ENCODE measurements at regions not wholly inside any gene's neighbourhood (a gene's known extent, or its start where the extent isn't known, plus 50 kb on each side); places are given as distances from the start of the nearest gene placed in this dataset.

GRCh38 chr2:180555391-180555965 is 424.9 kb upstream of the UBE2E3 start:
- H3K79me2 ChIP-seq (ENCODE audit: insufficient read depth, low read length), result no peaks in the 10 kb centered on the region
- no peak for TF ChIP-seq POLR2A (IDR thresholded peaks at IDR 0.05; ENCODE audit: borderline replicate concordance, extremely low read depth, insufficient read depth, insufficient read length)
- TF ChIP-seq TCF7L2 (IDR thresholded peaks at IDR 0.05; ENCODE audit: borderline replicate concordance, extremely low read depth, insufficient read depth, insufficient read length), result no peak
- no peak for TF ChIP-seq EZH2phosphoT487 (IDR thresholded peaks at IDR 0.05; ENCODE audit: borderline replicate concordance)
- no TSS peak for BruUV-seq (replicated peaks)
- H3K4me3 ChIP-seq (replicated peaks in 1 of 2; ENCODE audit: low read depth in 1 of 2, low read length in 2 of 2), result no peak overlapping the region
- DNase-seq (ENCODE audit: low read depth, low spot score) (no peak), ATAC-seq (no peak)
- intact Hi-C loops (cut with micrococcal nuclease), result no loop called here
- no peak overlapping the region for H3K27ac ChIP-seq (ENCODE audit: low read depth, low read length)
- no peaks in the 10 kb centered on the region for H4K20me1 ChIP-seq (ENCODE audit: insufficient read depth)
- CTCF ChIA-PET, result no interaction called here
- RAD21 ChIA-PET (ENCODE audit: low non-redundant PET in 1 of 2, low total read pairs in 2 of 2, uncharacterized antibody in 2 of 2, unreplicated experiment in 2 of 2), result no interaction called here
- no peaks in the 10 kb centered on the region for H3K27me3 ChIP-seq (ENCODE audit: insufficient read depth, low read length)
- H3K9ac ChIP-seq (ENCODE audit: low read length), result no peak overlapping the region
- H3K36me3 ChIP-seq (ENCODE audit: control insufficient read depth in 1 of 2, insufficient read depth in 2 of 2, low read length in 2 of 2), result no peaks in the 10 kb centered on the region
- H3K9me3 ChIP-seq (ENCODE audit: control insufficient read depth in 1 of 2, insufficient read depth in 1 of 2, low read depth in 1 of 2, low read length in 2 of 2), result no peaks in the 10 kb centered on the region
- no peaks in the 10 kb centered on the region for H3K4me1 ChIP-seq (ENCODE audit: control insufficient read depth in 1 of 2, insufficient read depth in 2 of 2, low read length in 2 of 2)
- H2AFZ ChIP-seq (ENCODE audit: low read depth, low read length, poor library complexity, severe bottlenecking), result no peak overlapping the region
- no peak overlapping the region for H3K4me2 ChIP-seq (ENCODE audit: low read length)
- H3K9me2 ChIP-seq (ENCODE audit: insufficient read depth), result no peaks in the 10 kb centered on the region
- POLR2A ChIA-PET, result no interaction called here

GRCh38 chr2:180554330-180554729 is 426.1 kb upstream of the UBE2E3 start:
- Histone ChIP-seq H3K4me3 (replicated peaks in 1 of 2; ENCODE audit: low read depth in 1 of 2, low read length in 2 of 2) (no peak overlapping the region), H2AFZ (ENCODE audit: low read depth, low read length, poor library complexity, severe bottlenecking) (no peak overlapping the region), H3K27ac (ENCODE audit: low read depth, low read length) (no peak overlapping the region), H3K9ac (ENCODE audit: low read length) (no peak overlapping the region), H3K27me3 (ENCODE audit: insufficient read depth, low read length) (no peaks in the 10 kb centered on the region), H3K79me2 (ENCODE audit: insufficient read depth, low read length) (no peaks in the 10 kb centered on the region), H3K9me3 (ENCODE audit: control insufficient read depth in 1 of 2, insufficient read depth in 1 of 2, low read depth in 1 of 2, low read length in 2 of 2) (no peaks in the 10 kb centered on the region), H3K4me1 (ENCODE audit: control insufficient read depth in 1 of 2, insufficient read depth in 2 of 2, low read length in 2 of 2) (no peaks in the 10 kb centered on the region), H3K4me2 (ENCODE audit: low read length) (no peak overlapping the region), H3K36me3 (ENCODE audit: control insufficient read depth in 1 of 2, insufficient read depth in 2 of 2, low read length in 2 of 2) (no peaks in the 10 kb centered on the region), H3K9me2 (ENCODE audit: insufficient read depth) (no peaks in the 10 kb centered on the region), H4K20me1 (ENCODE audit: insufficient read depth) (no peaks in the 10 kb centered on the region)
- BruUV-seq (replicated peaks), result no TSS peak
- CTCF ChIA-PET, result no interaction called here
- intact Hi-C loops (cut with micrococcal nuclease), result no loop called here
- no peak for ATAC-seq
- DNase-seq (ENCODE audit: low read depth, low spot score), result no peak
- POLR2A ChIA-PET, result no interaction called here
- TF ChIP-seq ZFX (IDR thresholded peaks at IDR 0.05) (no peak), MAX (IDR thresholded peaks at IDR 0.05) (no peak), ZBTB33 (IDR thresholded peaks at IDR 0.05; ENCODE audit: extremely low read depth, insufficient replicate concordance, low read length) (no peak), JUND (IDR thresholded peaks at IDR 0.05) (no peak), SIN3A (IDR thresholded peaks at IDR 0.05; ENCODE audit: low read depth) (no peak), RAD21 (IDR thresholded peaks at IDR 0.05; ENCODE audit: low read depth) (no peak), CTCF (IDR thresholded peaks at IDR 0.05 in 2 of 3, conservative IDR thresholded peaks at IDR 0.05 in 1 of 3; ENCODE audit: borderline replicate concordance in 1 of 3, insufficient read depth in 1 of 3, low read depth in 2 of 3, low read length in 2 of 3) (no peak), REST (IDR thresholded peaks at IDR 0.05; ENCODE audit: low read depth) (no peak), EZH2phosphoT487 (IDR thresholded peaks at IDR 0.05; ENCODE audit: borderline replicate concordance) (no peak), SP1 (IDR thresholded peaks at IDR 0.05; ENCODE audit: low read depth) (no peak), ZNF274 (IDR thresholded peaks at IDR 0.05; ENCODE audit: low read depth, low read length) (no peak)
- RAD21 ChIA-PET (ENCODE audit: low non-redundant PET in 1 of 2, low total read pairs in 2 of 2, uncharacterized antibody in 2 of 2, unreplicated experiment in 2 of 2), result no interaction called here
